Type B pancreatic cell (in vitro differentiated cells): ENCODE measurements at regions not wholly inside any gene's neighbourhood (a gene's known extent, or its start where the extent isn't known, plus 50 kb on each side); places are given as distances from the start of the nearest gene placed in this dataset.
A peak's percentile ranks its signal among the peaks of the same experiment; 100 is the strongest.

Source experiments
- DNase-seq: peaks from one replicate; pipeline ENCODE4 v3.0.0; 2021; ENCODE audit warnings: mixed read lengths; ENCODE audit not compliant: unreplicated experiment; ENCODE audit errors: extremely low spot score
- H3K27ac Mint-ChIP-seq: 2 replicates; pipeline ENCODE4 v1.8.0; 2021; ENCODE audit warnings: mild to moderate bottlenecking, mixed read lengths
- H3K27me3 Mint-ChIP-seq: 2 replicates; pipeline ENCODE4 v1.8.0; 2021; ENCODE audit warnings: mixed read lengths
- H3K36me3 Mint-ChIP-seq: 2 replicates; pipeline ENCODE4 v1.8.0; 2021; ENCODE audit warnings: mixed read lengths
- H3K4me1 Mint-ChIP-seq: one replicate; pipeline ENCODE4 v1.8.0; 2021; ENCODE audit warnings: mixed read lengths; ENCODE audit not compliant: unreplicated experiment
- H3K4me3 Mint-ChIP-seq: 2 replicates; pipeline ENCODE4 v1.8.0; 2021; ENCODE audit warnings: mild to moderate bottlenecking, mixed read lengths
- H3K9me3 Mint-ChIP-seq: 2 replicates; pipeline ENCODE4 v1.8.0; 2021; ENCODE audit warnings: mixed read lengths
- CTCF ChIP-seq: fragments of 200-600 bp; sonication (generic); conservative IDR thresholded peaks from 2 replicates; pipeline ENCODE4 v1.5.0; 2021; ENCODE audit warnings: antibody characterized with exemption, mild to moderate bottlenecking

DNA sequence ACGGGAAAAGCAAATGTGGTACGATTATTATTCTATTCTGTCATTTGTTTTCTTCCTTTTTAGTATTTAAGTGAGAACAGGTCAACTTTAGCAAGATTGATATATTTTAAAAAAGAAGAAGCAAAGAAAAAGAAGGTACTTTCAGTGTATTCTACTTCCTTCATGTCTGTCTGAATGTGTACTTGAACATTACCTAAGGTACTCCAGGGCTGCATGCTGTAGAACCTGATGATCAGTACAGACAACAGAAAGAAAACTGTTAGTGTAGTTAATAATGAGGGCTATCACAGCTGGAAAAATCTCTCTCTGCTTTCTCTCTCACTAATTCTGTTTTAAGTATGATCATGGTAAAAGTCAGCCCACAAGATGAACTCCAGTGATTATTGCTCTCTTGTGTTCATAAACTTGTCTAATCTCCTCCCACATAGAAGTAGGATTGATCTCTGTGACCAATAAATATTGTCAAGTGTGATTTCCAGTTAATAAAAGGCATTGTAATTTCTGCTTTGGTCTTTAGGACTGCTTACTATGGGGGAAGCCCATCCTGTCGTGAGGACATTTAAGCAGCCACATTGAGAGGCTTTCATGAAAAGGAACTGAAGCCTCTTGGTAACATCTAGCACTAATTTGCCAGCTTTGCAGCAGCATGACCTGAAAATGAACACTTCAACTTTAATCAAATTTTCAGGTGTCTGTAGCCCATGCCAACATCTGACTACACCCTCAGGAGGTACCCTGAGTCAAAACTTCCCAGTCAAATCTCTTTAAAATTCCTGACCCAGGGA, 864.0 kb upstream of the ACO1 start:
- no peaks in the 10 kb centered on the region for H3K36me3 Mint-ChIP-seq
- TF ChIP-seq CTCF, result no peak
- no peak overlapping the region for H3K27ac Mint-ChIP-seq
- no peaks in the 10 kb centered on the region for H3K4me1 Mint-ChIP-seq
- DNase-seq, result no peak
- no peaks in the 10 kb centered on the region for H3K27me3 Mint-ChIP-seq
- H3K4me3 Mint-ChIP-seq, result no peak overlapping the region
- H3K9me3 Mint-ChIP-seq, result no peaks in the 10 kb centered on the region

DNA sequence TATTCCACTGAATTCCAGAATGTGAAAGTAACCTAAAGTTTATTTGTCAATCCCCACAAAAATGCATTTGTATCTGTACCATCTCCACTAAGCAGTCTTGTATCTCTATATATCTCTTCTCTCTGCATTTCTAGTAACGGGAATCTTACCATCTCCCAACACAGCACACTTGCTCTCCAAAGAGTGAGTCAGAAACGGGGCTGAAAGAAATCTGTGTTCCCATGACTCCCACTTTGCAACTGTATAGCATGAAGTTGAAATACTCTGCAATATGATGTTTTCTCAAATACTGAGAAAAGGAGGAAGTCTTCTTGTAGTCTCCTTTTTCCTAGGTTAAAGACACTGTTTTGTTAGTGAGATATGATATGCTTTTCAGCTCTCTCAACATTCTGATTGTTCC, 848.8 kb upstream of the ACO1 start:
- no peak for DNase-seq
- Mint-ChIP-seq H3K9me3 (no peaks in the 10 kb centered on the region), H3K27ac (no peak overlapping the region), H3K4me3 (no peak overlapping the region), H3K36me3 (no peaks in the 10 kb centered on the region), H3K4me1 (no peaks in the 10 kb centered on the region), H3K27me3 (no peaks in the 10 kb centered on the region)
- TF ChIP-seq CTCF, result no peak

- no peaks in the 10 kb centered on the region for H3K9me3 Mint-ChIP-seq
- H3K27me3 Mint-ChIP-seq, result no peaks in the 10 kb centered on the region
- TF ChIP-seq CTCF, result no peak
- no peak overlapping the region for H3K27ac Mint-ChIP-seq
- H3K4me1 Mint-ChIP-seq, result peaks cover under 1% of the 10 kb centered on the region
- no peak for DNase-seq
- H3K36me3 Mint-ChIP-seq, result no peaks in the 10 kb centered on the region
- no peak overlapping the region for H3K4me3 Mint-ChIP-seq
Observed at GRCh38 chr9:31536471-31536870, 848.0 kb upstream of the ACO1 start.

DNA sequence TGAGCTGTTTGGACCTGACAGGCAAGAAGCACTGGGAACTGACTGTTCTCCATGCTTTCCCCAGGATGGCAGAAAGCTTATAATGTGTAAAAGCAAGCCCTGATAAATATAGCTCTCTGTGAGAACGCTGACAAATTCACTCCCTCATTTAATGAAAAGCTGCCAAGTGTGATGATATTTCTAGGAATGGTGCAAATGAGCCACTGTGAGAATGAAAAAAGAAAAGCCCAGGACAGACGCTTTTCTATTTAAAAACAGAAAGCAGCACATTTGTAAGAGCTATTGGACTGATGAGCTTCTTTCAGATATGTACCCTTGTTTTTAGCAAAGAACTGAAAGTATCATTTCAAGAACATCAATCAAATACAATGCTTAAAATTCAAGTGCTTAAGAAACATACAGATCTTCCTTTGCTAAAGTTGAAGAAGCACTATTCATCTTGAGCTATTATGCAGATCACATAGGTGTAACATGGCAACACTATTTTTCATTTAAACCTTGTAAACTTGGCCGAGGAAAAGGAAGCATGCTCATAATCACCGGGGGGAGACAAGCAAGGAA, 842.6 kb upstream of the ACO1 start:
- TF ChIP-seq CTCF, result no peak
- Mint-ChIP-seq H3K4me1 (peaks cover 10% of the 10 kb centered on the region), H3K9me3 (no peaks in the 10 kb centered on the region), H3K27me3 (no peaks in the 10 kb centered on the region), H3K36me3 (no peaks in the 10 kb centered on the region), H3K27ac (no peak overlapping the region), H3K4me3 (no peak overlapping the region)
- DNase-seq, result no peak

GRCh38 chr9:31542384-31543055, 841.9 kb upstream of the ACO1 start:
- H3K9me3 Mint-ChIP-seq, result no peaks in the 10 kb centered on the region
- DNase-seq, result no peak

More at GRCh38 chr9:31542384-31543055, 841.9 kb upstream of the ACO1 start:
- Mint-ChIP-seq H3K36me3 (no peaks in the 10 kb centered on the region), H3K4me1 (peaks cover 10% of the 10 kb centered on the region), H3K27me3 (no peaks in the 10 kb centered on the region), H3K27ac (no peak overlapping the region), H3K4me3 (no peak overlapping the region)
- TF ChIP-seq CTCF, result peak; percentile 70
